HG03342 (cell line): ENCODE measurements at regions not wholly inside any gene's neighbourhood (a gene's known extent, or its start where the extent isn't known, plus 50 kb on each side); places are given as distances from the start of the nearest gene placed in this dataset.
"Not testable (repeated sequence)": the region's sequence is repeated elsewhere in the genome, so short reads cannot be mapped to it uniquely, and the experiment has no call there.

ENCODE experiments used
- ATAC-seq: cut with Tn5 transposase; IDR thresholded peaks from one replicate; pipeline ENCODE4 v1.9.1; 2021; ENCODE audit warnings: mild to moderate bottlenecking, moderate library complexity; ENCODE audit not compliant: unreplicated experiment

- ATAC-seq: no peak
These were observed 297.2 kb upstream of the CRBN start for GRCh38 chr3:3476669-3477068.

- ATAC-seq: no peak
These were observed 289.1 kb upstream of the CRBN start for GRCh38 chr3:3468596-3468995.

GRCh38 chr3:3464131-3464530 lies 284.6 kb upstream of the CRBN start:
- no peak for ATAC-seq

- ATAC-seq: no peak
These were observed 281.8 kb upstream of the CRBN start for GRCh38 chr3:3461317-3461716.

GRCh38 chr3:3448468-3448867 lies 269.0 kb upstream of the CRBN start:
- ATAC-seq: no peak

GRCh38 chr3:3447641-3448040 lies 268.1 kb upstream of the CRBN start:
- no peak for ATAC-seq

- ATAC-seq: no peak
These were observed 266.8 kb upstream of the CRBN start for GRCh38 chr3:3446251-3446650.

- ATAC-seq: peak; percentile 60
These were observed 264.0 kb upstream of the CRBN start for GRCh38 chr3:3443482-3443881.

- ATAC-seq: no peak
These were observed 254.2 kb upstream of the CRBN start for GRCh38 chr3:3433711-3434110.

GRCh38 chr3:3429841-3430240 lies 250.3 kb upstream of the CRBN start:
- ATAC-seq: no peak

GRCh38 chr3:3407707-3408106 lies 228.2 kb upstream of the CRBN start:
- not testable (repeated sequence) for ATAC-seq

- ATAC-seq: no peak
These were observed 225.6 kb upstream of the CRBN start for GRCh38 chr3:3405131-3405530.

GRCh38 chr3:3403700-3404099 lies 224.2 kb upstream of the CRBN start:
- ATAC-seq: no peak

GRCh38 chr3:3392946-3393345 lies 213.5 kb upstream of the CRBN start:
- ATAC-seq: no peak

GRCh38 chr3:3383461-3383860 lies 204.0 kb upstream of the CRBN start:
- no peak for ATAC-seq

- ATAC-seq: no peak
These were observed 192.8 kb upstream of the CRBN start for GRCh38 chr3:3372210-3372777.

GRCh38 chr3:3368306-3368705 lies 188.8 kb upstream of the CRBN start:
- ATAC-seq: no peak

- no peak for ATAC-seq
These were observed 186.9 kb upstream of the CRBN start for GRCh38 chr3:3366386-3366785.

- ATAC-seq: no peak
These were observed 186.2 kb upstream of the CRBN start for GRCh38 chr3:3365716-3366115.

GRCh38 chr3:3356846-3357245 lies 177.4 kb upstream of the CRBN start:
- no peak for ATAC-seq

GRCh38 chr3:3355442-3355841 lies 176.0 kb upstream of the CRBN start:
- no peak for ATAC-seq

- ATAC-seq: peak; percentile 67
These were observed 173.7 kb upstream of the CRBN start for GRCh38 chr3:3353153-3353552.

GRCh38 chr3:3351226-3351625 lies 171.7 kb upstream of the CRBN start:
- ATAC-seq: no peak

- ATAC-seq: not testable (repeated sequence)
These were observed 167.6 kb upstream of the CRBN start for GRCh38 chr3:3347056-3347455.
